ENCODE measurements at regions not wholly inside any gene's neighbourhood (a gene's known extent, or its start where the extent isn't known, plus 50 kb on each side); places are given as distances from the start of the nearest gene placed in this dataset.

GRCh38 chr4:25502115-25502514 lies 125.1 kb downstream of the ANAPC4 start:
- no peak for ATAC-seq

GRCh38 chr4:25503779-25504178 lies 126.7 kb downstream of the ANAPC4 start:
- no peak for TF ChIP-seq CTCF (IDR thresholded peaks at IDR 0.05)
- H3K27me3 ChIP-seq = no peaks in the 10 kb centered on the region
- DNase-seq = no peak
- intact Hi-C loops (cut with DNase I) = no loop called here
- no peak for ATAC-seq
- no peaks in the 10 kb centered on the region for H3K9me3 ChIP-seq
- no peaks in the 10 kb centered on the region for H3K36me3 ChIP-seq
- H3K4me3 ChIP-seq = no peak overlapping the region
- H3K4me1 ChIP-seq = no peaks in the 10 kb centered on the region
- no peak overlapping the region for H3K27ac ChIP-seq

More at GRCh38 chr4:25502115-25502514, 125.1 kb downstream of the ANAPC4 start:
- TF ChIP-seq CTCF (IDR thresholded peaks at IDR 0.05) = no peak
- Histone ChIP-seq H3K4me3 (no peak overlapping the region), H3K27ac (no peak overlapping the region), H3K9me3 (no peaks in the 10 kb centered on the region), H3K27me3 (no peaks in the 10 kb centered on the region), H3K36me3 (no peaks in the 10 kb centered on the region), H3K4me1 (no peaks in the 10 kb centered on the region)
- intact Hi-C loops (cut with DNase I) = no loop called here
- no peak for DNase-seq

- H3K27me3 ChIP-seq = no peaks in the 10 kb centered on the region
- DNase-seq (no peak), ATAC-seq (peak; percentile 21)
- no peak overlapping the region for H3K27ac ChIP-seq
- intact Hi-C loops (cut with DNase I) = no loop called here
- no peaks in the 10 kb centered on the region for H3K9me3 ChIP-seq
- H3K4me1 ChIP-seq = no peaks in the 10 kb centered on the region
- no peak overlapping the region for H3K4me3 ChIP-seq
- no peak for TF ChIP-seq CTCF (IDR thresholded peaks at IDR 0.05)
- no peaks in the 10 kb centered on the region for H3K36me3 ChIP-seq
These were observed 128.0 kb downstream of the ANAPC4 start for GRCh38 chr4:25504932-25505636.

- intact Hi-C loops (cut with DNase I) = no loop called here
- Histone ChIP-seq H3K36me3 (no peaks in the 10 kb centered on the region), H3K27ac (no peak overlapping the region), H3K4me1 (no peaks in the 10 kb centered on the region), H3K4me3 (no peak overlapping the region), H3K9me3 (no peaks in the 10 kb centered on the region), H3K27me3 (no peaks in the 10 kb centered on the region)
- ATAC-seq (no peak), DNase-seq (no peak)
- TF ChIP-seq CTCF (IDR thresholded peaks at IDR 0.05) = no peak
These were observed 128.6 kb downstream of the ANAPC4 start for GRCh38 chr4:25505637-25505991.

- Histone ChIP-seq H3K36me3 (no peaks in the 10 kb centered on the region), H3K9me3 (no peaks in the 10 kb centered on the region), H3K27me3 (no peaks in the 10 kb centered on the region), H3K4me3 (no peak overlapping the region), H3K4me1 (no peaks in the 10 kb centered on the region), H3K27ac (no peak overlapping the region)
- TF ChIP-seq CTCF (IDR thresholded peaks at IDR 0.05) = no peak
- intact Hi-C loops (cut with DNase I) = no loop called here
- no peak for DNase-seq
- ATAC-seq = peak; percentile 19
These were observed 129.0 kb downstream of the ANAPC4 start for GRCh38 chr4:25506032-25506571.

Measured in upper lobe of right lung (tissue), 1 donor.